Stimulated activated CD4-positive, alpha-beta T cell treated with anti-CD3 and anti-CD28 coated beads, Interleukin-4, amount 100 ng/mL, for 1 hour (primary cell): ENCODE measurements at regions not wholly inside any gene's neighbourhood (a gene's known extent, or its start where the extent isn't known, plus 50 kb on each side); places are given as distances from the start of the nearest gene placed in this dataset.
"Not testable (repeated sequence)": the region's sequence is repeated elsewhere in the genome, so short reads cannot be mapped to it uniquely, and the experiment has no call there.

Experiments
- DNase-seq: peaks from one replicate; pipeline ENCODE4 v3.0.0-alpha.2; 2020

GRCh38 chr3:182149594-182149993 lies 437.9 kb downstream of the SOX2 start:
- DNase-seq: no peak

- not testable (repeated sequence) for DNase-seq
Observed at GRCh38 chr3:182156326-182156725, 444.6 kb downstream of the SOX2 start.

GRCh38 chr3:182165234-182165633 lies 453.5 kb downstream of the SOX2 start:
- DNase-seq: no peak

GRCh38 chr3:182172534-182172933 lies 460.8 kb downstream of the SOX2 start:
- no peak for DNase-seq

- no peak for DNase-seq
Observed at GRCh38 chr3:182178488-182179200, 466.9 kb downstream of the SOX2 start.

GRCh38 chr3:182179631-182180030 lies 467.9 kb downstream of the SOX2 start:
- DNase-seq: no peak

- no peak for DNase-seq
Observed at GRCh38 chr3:182180654-182181385, 469.1 kb downstream of the SOX2 start.

GRCh38 chr3:182182531-182182968 lies 470.8 kb downstream of the SOX2 start:
- no peak for DNase-seq

GRCh38 chr3:182183716-182184430 lies 472.1 kb downstream of the SOX2 start:
- no peak for DNase-seq

GRCh38 chr3:182185313-182185712 lies 473.6 kb downstream of the SOX2 start:
- DNase-seq: no peak

GRCh38 chr3:182190056-182190455 lies 478.3 kb downstream of the SOX2 start:
- no peak for DNase-seq

- no peak for DNase-seq
Observed at GRCh38 chr3:182198345-182198744, 486.6 kb downstream of the SOX2 start.

- no peak for DNase-seq
Observed at GRCh38 chr3:182201456-182202168, 489.9 kb downstream of the SOX2 start.

- DNase-seq: no peak
Observed at GRCh38 chr3:182212479-182213076, 500.9 kb downstream of the SOX2 start.

GRCh38 chr3:182214416-182214815 lies 502.7 kb downstream of the SOX2 start:
- no peak for DNase-seq

GRCh38 chr3:182215881-182216280 lies 504.2 kb downstream of the SOX2 start:
- no peak for DNase-seq

- no peak for DNase-seq
Observed at GRCh38 chr3:182216311-182216970, 504.7 kb downstream of the SOX2 start.

- no peak for DNase-seq
Observed at GRCh38 chr3:182220013-182220412, 508.3 kb downstream of the SOX2 start.

GRCh38 chr3:182220471-182220870 lies 508.7 kb downstream of the SOX2 start:
- DNase-seq: no peak

- DNase-seq: no peak
Observed at GRCh38 chr3:182226995-182227394, 515.3 kb downstream of the SOX2 start.

- DNase-seq: no peak
Observed at GRCh38 chr3:182233405-182233804, 521.7 kb downstream of the SOX2 start.

GRCh38 chr3:182233957-182234356 lies 522.2 kb downstream of the SOX2 start:
- DNase-seq: no peak
